ENCODE measurements at regions not wholly inside any gene's neighbourhood (a gene's known extent, or its start where the extent isn't known, plus 50 kb on each side); places are given as distances from the start of the nearest gene placed in this dataset.

GRCh38 chrX:545452-545885 lies 85.1 kb upstream of the SHOX start:
- TF ChIP-seq MAX (IDR thresholded peaks at IDR 0.05; ENCODE audit: low read depth, low read length) (no peak), CTCF (IDR thresholded peaks at IDR 0.05; ENCODE audit: low read depth, low read length) (no peak), POLR2A (IDR thresholded peaks at IDR 0.05; ENCODE audit: extremely low read depth, insufficient read length) (no peak), MYC (IDR thresholded peaks at IDR 0.05; ENCODE audit: low read depth, low read length) (no peak)
- DNase-seq (ENCODE audit: low read depth) = no peak
- no peak overlapping the region for H3K4me3 ChIP-seq (ENCODE audit: low read depth, low read length)

GRCh38 chrX:550514-550913 lies 80.1 kb upstream of the SHOX start:
- no peak for TF ChIP-seq MAX (IDR thresholded peaks at IDR 0.05; ENCODE audit: low read depth, low read length)
- TF ChIP-seq POLR2A (IDR thresholded peaks at IDR 0.05; ENCODE audit: extremely low read depth, insufficient read length) = no peak
- no peak for TF ChIP-seq MYC (IDR thresholded peaks at IDR 0.05; ENCODE audit: low read depth, low read length)
- no peak for TF ChIP-seq CTCF (IDR thresholded peaks at IDR 0.05; ENCODE audit: low read depth, low read length)
- no peak overlapping the region for H3K4me3 ChIP-seq (ENCODE audit: low read depth, low read length)
- DNase-seq (ENCODE audit: low read depth) = no peak

GRCh38 chrX:551306-551705 lies 79.3 kb upstream of the SHOX start:
- no peak for DNase-seq (ENCODE audit: low read depth)
- H3K4me3 ChIP-seq (ENCODE audit: low read depth, low read length) = no peak overlapping the region
- TF ChIP-seq CTCF (IDR thresholded peaks at IDR 0.05; ENCODE audit: low read depth, low read length) (no peak), POLR2A (IDR thresholded peaks at IDR 0.05; ENCODE audit: extremely low read depth, insufficient read length) (no peak), MYC (IDR thresholded peaks at IDR 0.05; ENCODE audit: low read depth, low read length) (no peak), MAX (IDR thresholded peaks at IDR 0.05; ENCODE audit: low read depth, low read length) (no peak)

GRCh38 chrX:552496-552895 lies 78.1 kb upstream of the SHOX start:
- H3K4me3 ChIP-seq (ENCODE audit: low read depth, low read length) = no peak overlapping the region
- no peak for TF ChIP-seq POLR2A (IDR thresholded peaks at IDR 0.05; ENCODE audit: extremely low read depth, insufficient read length)
- TF ChIP-seq MYC (IDR thresholded peaks at IDR 0.05; ENCODE audit: low read depth, low read length) = no peak
- no peak for TF ChIP-seq CTCF (IDR thresholded peaks at IDR 0.05; ENCODE audit: low read depth, low read length)
- TF ChIP-seq MAX (IDR thresholded peaks at IDR 0.05; ENCODE audit: low read depth, low read length) = no peak
- no peak for DNase-seq (ENCODE audit: low read depth)

- no peak for TF ChIP-seq CTCF (IDR thresholded peaks at IDR 0.05; ENCODE audit: low read depth, low read length)
- no peak for TF ChIP-seq MYC (IDR thresholded peaks at IDR 0.05; ENCODE audit: low read depth, low read length)
- TF ChIP-seq POLR2A (IDR thresholded peaks at IDR 0.05; ENCODE audit: extremely low read depth, insufficient read length) = no peak
- no peak for DNase-seq (ENCODE audit: low read depth)
- no peak overlapping the region for H3K4me3 ChIP-seq (ENCODE audit: low read depth, low read length)
Measured at GRCh38 chrX:554271-554670, 76.3 kb upstream of the SHOX start.
